GM18951 (cell line): ENCODE measurements at regions not wholly inside any gene's neighbourhood (a gene's known extent, or its start where the extent isn't known, plus 50 kb on each side); places are given as distances from the start of the nearest gene placed in this dataset.
"Not testable (repeated sequence)": the region's sequence is repeated elsewhere in the genome, so short reads cannot be mapped to it uniquely, and the experiment has no call there.

Experiments used
- POLR2A ChIP-seq: IDR thresholded peaks from 4 replicates; pipeline ENCODE4 v1.6.1; 2011; ENCODE audit warnings: mild to moderate bottlenecking; ENCODE audit not compliant: insufficient read length, insufficient read depth; ENCODE audit errors: extremely low read depth
- in situ Hi-C: fragments of 300-500 bp; cut with MboI; formaldehyde crosslinking; loops from one replicate; pipeline ENCODE4 v1.12.0; 2022; ENCODE audit warnings: low sequenced_read_pairs, mixed read lengths, inconsistent platforms; ENCODE audit not compliant: unreplicated experiment

- no peak for TF ChIP-seq POLR2A
- in situ Hi-C loops, result no loop called here
Observed at GRCh38 chr1:65539266-65540131, 119.0 kb downstream of the LEPR start.

DNA sequence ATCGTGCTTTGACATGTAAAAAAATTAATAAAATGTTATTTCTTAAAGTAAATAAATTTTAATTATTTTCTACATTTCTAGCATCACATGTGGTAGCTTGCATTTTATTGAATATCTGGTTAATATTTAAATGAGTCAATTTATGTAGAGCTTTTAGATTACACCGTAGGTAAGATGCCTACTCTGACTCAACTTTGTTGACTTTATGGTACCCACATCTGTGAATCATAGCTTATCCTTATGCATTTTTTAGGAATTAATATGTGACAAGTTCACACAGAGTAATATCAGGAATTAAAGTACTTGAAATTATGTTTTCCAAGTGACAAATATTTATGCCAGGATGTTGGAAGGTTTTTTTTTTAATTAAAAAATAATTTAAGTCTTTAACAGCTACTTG lies 120.7 kb downstream of the LEPR start:
- in situ Hi-C loops, result no loop called here
- TF ChIP-seq POLR2A, result no peak

DNA sequence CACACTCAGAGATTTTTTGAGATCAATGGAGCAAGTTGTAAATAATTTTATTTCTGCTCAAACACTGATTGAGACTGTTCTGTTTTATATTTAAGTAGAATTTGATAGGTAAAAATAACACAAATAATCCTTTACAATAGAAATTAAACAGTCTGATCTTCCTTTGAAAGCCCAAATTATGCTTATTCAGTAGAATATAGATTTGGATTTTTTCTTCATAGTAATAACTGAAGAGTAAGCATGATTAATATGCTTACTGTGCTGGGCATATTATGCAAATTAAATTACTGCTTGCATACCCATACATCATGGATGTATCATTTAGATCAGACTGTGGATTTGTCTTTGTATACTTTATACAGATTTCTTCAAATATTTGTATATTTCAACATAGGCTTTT lies 121.4 kb downstream of the LEPR start:
- in situ Hi-C loops, result no loop called here
- TF ChIP-seq POLR2A, result no peak

GRCh38 chr1:65542592-65542991 lies 122.1 kb downstream of the LEPR start:
- in situ Hi-C loops, result not testable (repeated sequence)

- in situ Hi-C loops, result not testable (repeated sequence)
Observed at GRCh38 chr1:65550306-65551010, 130.0 kb downstream of the LEPR start.

DNA sequence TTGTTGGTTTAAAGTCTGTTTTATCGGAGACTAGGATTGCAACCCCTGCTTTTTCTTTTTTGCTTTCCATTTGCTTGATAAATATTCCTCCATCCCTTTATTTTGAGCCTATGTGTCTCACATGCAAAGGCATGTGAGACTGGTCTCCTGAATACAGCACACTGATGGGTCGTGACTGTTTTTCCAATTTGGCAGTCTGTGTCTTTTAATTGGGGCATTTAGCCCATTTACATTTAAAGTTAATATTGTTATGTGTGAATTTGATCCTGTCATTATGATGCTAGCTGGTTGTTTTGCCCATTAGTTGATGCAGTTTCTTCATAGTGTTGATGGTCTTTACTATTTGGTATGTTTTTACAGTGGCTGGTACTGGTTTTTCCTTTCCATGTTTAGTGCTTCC lies 132.0 kb downstream of the LEPR start:
- in situ Hi-C loops, result not testable (repeated sequence)

- in situ Hi-C loops, result not testable (repeated sequence)
Observed at GRCh38 chr1:65554086-65554764, 133.8 kb downstream of the LEPR start.

DNA sequence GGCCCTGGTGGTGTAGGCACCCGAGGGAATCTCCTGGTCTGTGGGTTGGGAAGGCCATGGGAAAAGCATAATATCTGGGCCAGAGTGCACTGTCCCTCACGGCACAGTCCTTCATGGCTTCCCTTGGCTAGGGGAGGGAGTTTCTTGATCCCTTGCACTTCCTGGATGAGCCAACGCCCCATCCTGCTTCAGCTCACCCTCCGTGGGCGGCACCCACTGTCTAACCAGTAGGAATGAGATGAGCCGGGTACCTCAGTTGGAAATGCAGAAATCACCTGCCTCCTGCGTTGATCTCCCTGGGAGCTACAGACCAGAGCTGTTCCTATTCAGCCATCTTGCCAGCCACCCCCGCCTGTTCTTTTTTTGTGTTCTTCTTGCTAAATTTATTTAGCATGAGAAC lies 134.4 kb downstream of the LEPR start:
- in situ Hi-C loops, result no loop called here
- no peak for TF ChIP-seq POLR2A

- TF ChIP-seq POLR2A, result no peak
- in situ Hi-C loops, result no loop called here
Observed at GRCh38 chr1:65558215-65558614, 137.7 kb downstream of the LEPR start.

- no peak for TF ChIP-seq POLR2A
- in situ Hi-C loops, result no loop called here
Observed at GRCh38 chr1:65564493-65564892, 144.0 kb downstream of the LEPR start.

DNA sequence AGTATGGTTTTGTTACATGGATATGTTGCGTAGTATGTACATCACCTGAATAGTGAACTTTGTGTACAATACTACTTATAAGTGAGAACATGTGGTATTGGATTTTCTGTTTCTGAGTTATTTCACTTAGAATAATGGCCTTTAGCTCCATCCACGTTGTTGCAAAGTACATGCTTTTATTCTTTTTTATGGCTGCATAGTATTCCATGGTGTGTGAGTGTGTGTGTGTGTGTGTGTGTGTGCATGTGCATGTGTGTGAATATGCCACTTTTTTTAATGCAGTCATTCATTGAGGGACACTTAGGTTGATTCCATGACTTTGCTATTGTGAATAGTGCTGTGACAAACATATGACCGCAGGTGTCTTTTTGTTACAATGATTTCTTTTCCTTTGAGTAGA lies 147.8 kb downstream of the LEPR start:
- in situ Hi-C loops, result no loop called here
- no peak for TF ChIP-seq POLR2A

DNA sequence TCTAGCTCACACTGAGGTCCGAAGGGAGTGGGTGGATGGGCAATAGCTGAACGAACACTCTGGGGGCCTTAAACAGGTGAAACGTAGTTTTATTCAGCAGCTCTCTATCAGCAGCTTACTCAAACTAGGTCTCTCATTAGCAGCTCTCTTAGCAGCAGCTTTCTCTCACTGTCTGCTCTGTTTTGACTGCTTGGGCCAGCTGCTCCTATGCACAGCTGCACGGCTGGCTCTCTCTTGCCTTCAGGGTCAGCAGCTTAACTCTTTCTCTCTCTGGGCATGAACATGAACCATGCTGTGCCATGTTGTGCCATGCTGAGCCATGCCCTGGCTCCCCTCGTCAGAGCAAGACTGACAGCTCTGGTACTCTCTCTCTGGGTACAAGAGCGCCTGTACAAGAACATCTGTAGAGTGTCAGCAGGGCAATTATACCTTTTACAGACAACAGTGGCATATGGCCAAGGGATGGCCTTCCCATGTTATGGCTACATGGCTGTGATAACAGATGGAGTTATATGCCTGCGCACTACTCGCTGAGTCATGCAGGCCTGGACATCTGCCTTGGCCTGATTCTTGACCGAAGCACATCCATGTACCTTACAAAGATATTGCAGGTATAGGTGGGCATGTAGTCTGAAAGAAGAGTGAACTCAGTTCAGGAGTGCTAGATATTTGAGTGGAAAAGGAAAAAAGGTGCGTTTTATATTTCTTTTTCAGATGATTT lies 152.4 kb downstream of the LEPR start:
- in situ Hi-C loops, result no loop called here
- no peak for TF ChIP-seq POLR2A

- TF ChIP-seq POLR2A, result no peak
- in situ Hi-C loops, result no loop called here
Observed at GRCh38 chr1:65577278-65577677, 156.8 kb downstream of the LEPR start.

GRCh38 chr1:65577982-65578381 lies 157.5 kb downstream of the LEPR start:
- in situ Hi-C loops, result not testable (repeated sequence)
